Ovary (tissue), 3 donors: ENCODE measurements at regions not wholly inside any gene's neighbourhood (a gene's known extent, or its start where the extent isn't known, plus 50 kb on each side); places are given as distances from the start of the nearest gene placed in this dataset.

Source experiments
- EP300 ChIP-seq: sonication (generic); formaldehyde crosslinking; IDR thresholded peaks from one replicate; pipeline ENCODE4 v1.6.1; 2017; ENCODE audit warnings: antibody characterized with exemption
- POLR2A ChIP-seq: fragments of 450-650 bp; IDR thresholded peaks from one replicate; pipeline ENCODE4 v1.6.1; 2017; ENCODE audit warnings: antibody characterized with exemption, mild to moderate bottlenecking, moderate library complexity
- TF ChIP-seq, protein P1 (sequence below), 3 donors: fragments of 450-650 bp in 2 of 3; fragments of 200-600 bp in 1 of 3; IDR thresholded peaks; one replicate each; pipeline versions ENCODE4 v1.5.1 to v1.8.0; 2016 to 2022; ENCODE audit warnings: antibody characterized with exemption in 3 of 3, mild to moderate bottlenecking in 1 of 3
- donor health status: DM: no; HTN: no; CAD: no.

DNA sequence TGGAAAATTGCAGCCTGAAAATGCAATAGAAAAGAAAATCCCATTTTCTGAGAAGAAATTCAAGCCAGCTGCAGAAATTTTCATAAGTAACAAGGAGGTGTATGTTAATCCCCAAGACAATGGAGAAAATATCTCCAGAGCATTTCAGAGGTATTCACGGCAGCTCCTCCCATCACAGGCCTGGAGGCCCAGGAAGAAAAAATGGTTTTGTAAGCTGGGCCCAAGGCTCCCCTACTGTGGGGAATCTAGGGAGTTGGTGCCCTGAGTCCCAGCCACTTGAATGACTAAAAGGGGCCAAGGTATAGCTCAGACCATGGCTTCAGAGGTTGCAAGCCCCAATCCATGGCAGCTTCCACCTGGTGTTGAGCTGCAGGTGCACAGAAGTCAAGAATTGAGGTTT lies 93.3 kb upstream of the ZNF267 start:
- TF ChIP-seq, protein P1, sequence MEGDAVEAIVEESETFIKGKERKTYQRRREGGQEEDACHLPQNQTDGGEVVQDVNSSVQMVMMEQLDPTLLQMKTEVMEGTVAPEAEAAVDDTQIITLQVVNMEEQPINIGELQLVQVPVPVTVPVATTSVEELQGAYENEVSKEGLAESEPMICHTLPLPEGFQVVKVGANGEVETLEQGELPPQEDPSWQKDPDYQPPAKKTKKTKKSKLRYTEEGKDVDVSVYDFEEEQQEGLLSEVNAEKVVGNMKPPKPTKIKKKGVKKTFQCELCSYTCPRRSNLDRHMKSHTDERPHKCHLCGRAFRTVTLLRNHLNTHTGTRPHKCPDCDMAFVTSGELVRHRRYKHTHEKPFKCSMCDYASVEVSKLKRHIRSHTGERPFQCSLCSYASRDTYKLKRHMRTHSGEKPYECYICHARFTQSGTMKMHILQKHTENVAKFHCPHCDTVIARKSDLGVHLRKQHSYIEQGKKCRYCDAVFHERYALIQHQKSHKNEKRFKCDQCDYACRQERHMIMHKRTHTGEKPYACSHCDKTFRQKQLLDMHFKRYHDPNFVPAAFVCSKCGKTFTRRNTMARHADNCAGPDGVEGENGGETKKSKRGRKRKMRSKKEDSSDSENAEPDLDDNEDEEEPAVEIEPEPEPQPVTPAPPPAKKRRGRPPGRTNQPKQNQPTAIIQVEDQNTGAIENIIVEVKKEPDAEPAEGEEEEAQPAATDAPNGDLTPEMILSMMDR (IDR thresholded peaks at IDR 0.05), result no peak
- TF ChIP-seq POLR2A, result no peak
- no peak for TF ChIP-seq EP300
